ENCODE measurements at regions not wholly inside any gene's neighbourhood (a gene's known extent, or its start where the extent isn't known, plus 50 kb on each side); places are given as distances from the start of the nearest gene placed in this dataset.
"Not testable (repeated sequence)": the region's sequence is repeated elsewhere in the genome, so short reads cannot be mapped to it uniquely, and the experiment has no call there.

- not testable (repeated sequence) for H3K9ac ChIP-seq (ENCODE audit: low read length); H4K20me1 ChIP-seq (ENCODE audit: insufficient read depth); H3K27ac ChIP-seq (ENCODE audit: low read length); H3K9me2 ChIP-seq (ENCODE audit: insufficient read depth, low read length); H3K4me2 ChIP-seq (ENCODE audit: low read length); H3F3A ChIP-seq (ENCODE audit: insufficient read depth, low read length, poor library complexity, severe bottlenecking); H3K27me3 ChIP-seq (ENCODE audit: insufficient read depth, low read depth, low read length); H3K4me3 ChIP-seq (ENCODE audit: low read length); H3K9me3 ChIP-seq (ENCODE audit: low read length); H2AFZ ChIP-seq (ENCODE audit: low read depth, low read length); H3K79me2 ChIP-seq (replicated peaks; ENCODE audit: insufficient read depth, low read length); H3K36me3 ChIP-seq (ENCODE audit: insufficient read depth, low read length)
Measured at GRCh38 chr6:21282360-21282759, 311.2 kb upstream of the SOX4 start.

- TF ChIP-seq POLR2AphosphoS5 (IDR thresholded peaks at IDR 0.05) (no peak), SMC3 (conservative IDR thresholded peaks at IDR 0.05; ENCODE audit: poor library complexity) (no peak), TAF1 (IDR thresholded peaks at IDR 0.05; ENCODE audit: low read depth) (no peak), MXI1 (conservative IDR thresholded peaks at IDR 0.05; ENCODE audit: poor library complexity, severe bottlenecking) (no peak), RAD21 (conservative IDR thresholded peaks at IDR 0.05) (no peak), CTCF (IDR thresholded peaks at IDR 0.05; ENCODE audit: poor library complexity, severe bottlenecking) (no peak), EP300 (conservative IDR thresholded peaks at IDR 0.05; ENCODE audit: poor library complexity, severe bottlenecking) (no peak), REST (IDR thresholded peaks at IDR 0.05; ENCODE audit: borderline replicate concordance) (no peak), EZH2 (IDR thresholded peaks at IDR 0.05; ENCODE audit: borderline replicate concordance, insufficient read depth, low read length, poor library complexity, severe bottlenecking) (no peak)
- no peaks in the 10 kb centered on the region for H4K20me1 ChIP-seq (ENCODE audit: insufficient read depth)
- no peak overlapping the region for H2AFZ ChIP-seq (ENCODE audit: low read depth, low read length)
- H3K9ac ChIP-seq (ENCODE audit: low read length) = no peak overlapping the region
- H3K79me2 ChIP-seq (replicated peaks; ENCODE audit: insufficient read depth, low read length) = no peaks in the 10 kb centered on the region
- H3K4me3 ChIP-seq (ENCODE audit: low read length) = no peak overlapping the region
- no peaks in the 10 kb centered on the region for H3K9me2 ChIP-seq (ENCODE audit: insufficient read depth, low read length)
- no peaks in the 10 kb centered on the region for H3K36me3 ChIP-seq (ENCODE audit: insufficient read depth, low read length)
- H3K4me2 ChIP-seq (ENCODE audit: low read length) = no peak overlapping the region
- H3K27me3 ChIP-seq (ENCODE audit: insufficient read depth, low read depth, low read length) = no peaks in the 10 kb centered on the region
- peak overlapping the region; percentile 46 for H3K27ac ChIP-seq (ENCODE audit: low read length)
- H3K9me3 ChIP-seq (ENCODE audit: low read length) = no peaks in the 10 kb centered on the region
- H3F3A ChIP-seq (ENCODE audit: insufficient read depth, low read length, poor library complexity, severe bottlenecking) = no peaks in the 10 kb centered on the region
Measured at GRCh38 chr6:21284166-21284565, 309.4 kb upstream of the SOX4 start.

- no peaks in the 10 kb centered on the region for H3K9me2 ChIP-seq (ENCODE audit: insufficient read depth, low read length)
- TF ChIP-seq MXI1 (conservative IDR thresholded peaks at IDR 0.05; ENCODE audit: poor library complexity, severe bottlenecking) = no peak
- TF ChIP-seq SMC3 (conservative IDR thresholded peaks at IDR 0.05; ENCODE audit: poor library complexity) = no peak
- TF ChIP-seq REST (IDR thresholded peaks at IDR 0.05; ENCODE audit: borderline replicate concordance) = no peak
- no peak for TF ChIP-seq POLR2AphosphoS5 (IDR thresholded peaks at IDR 0.05)
- no peak for TF ChIP-seq EZH2 (IDR thresholded peaks at IDR 0.05; ENCODE audit: borderline replicate concordance, insufficient read depth, low read length, poor library complexity, severe bottlenecking)
- no peak for TF ChIP-seq EP300 (conservative IDR thresholded peaks at IDR 0.05; ENCODE audit: poor library complexity, severe bottlenecking)
- TF ChIP-seq CTCF (IDR thresholded peaks at IDR 0.05; ENCODE audit: poor library complexity, severe bottlenecking) = no peak
- no peak for TF ChIP-seq TAF1 (IDR thresholded peaks at IDR 0.05; ENCODE audit: low read depth)
- TF ChIP-seq RAD21 (conservative IDR thresholded peaks at IDR 0.05) = no peak
- no peaks in the 10 kb centered on the region for H4K20me1 ChIP-seq (ENCODE audit: insufficient read depth)
- H3F3A ChIP-seq (ENCODE audit: insufficient read depth, low read length, poor library complexity, severe bottlenecking) = no peaks in the 10 kb centered on the region
- H3K4me3 ChIP-seq (ENCODE audit: low read length) = no peak overlapping the region
- H3K9me3 ChIP-seq (ENCODE audit: low read length) = no peaks in the 10 kb centered on the region
- H2AFZ ChIP-seq (ENCODE audit: low read depth, low read length) = no peak overlapping the region
- no peaks in the 10 kb centered on the region for H3K27me3 ChIP-seq (ENCODE audit: insufficient read depth, low read depth, low read length)
- no peak overlapping the region for H3K9ac ChIP-seq (ENCODE audit: low read length)
- no peaks in the 10 kb centered on the region for H3K36me3 ChIP-seq (ENCODE audit: insufficient read depth, low read length)
- H3K79me2 ChIP-seq (replicated peaks; ENCODE audit: insufficient read depth, low read length) = no peaks in the 10 kb centered on the region
- H3K4me2 ChIP-seq (ENCODE audit: low read length) = no peak overlapping the region
- peak overlapping the region; percentile 46 for H3K27ac ChIP-seq (ENCODE audit: low read length)
Measured at GRCh38 chr6:21284706-21285105, 308.8 kb upstream of the SOX4 start.
